ENCODE measurements at regions not wholly inside any gene's neighbourhood (a gene's known extent, or its start where the extent isn't known, plus 50 kb on each side); places are given as distances from the start of the nearest gene placed in this dataset.
A peak's percentile ranks its signal among the peaks of the same experiment; 100 is the strongest.

GRCh38 chr6:134446218-134446848, 128.4 kb upstream of the SGK1 start:
- TF ChIP-seq CTCF (IDR thresholded peaks at IDR 0.05): no peak
- Histone ChIP-seq H3K9ac (no peak overlapping the region), H3K79me2 (no peaks in the 10 kb centered on the region), H3K4me1 (peaks cover 34% of the 10 kb centered on the region), H3K36me3 (ENCODE audit: control insufficient read depth, insufficient read depth, low read length) (no peaks in the 10 kb centered on the region), H3K4me3 (ENCODE audit: low read depth, low read length) (no peak overlapping the region), H3K27ac (peak overlapping the region; percentile 60), H3K4me2 (ENCODE audit: low read length) (peak overlapping the region; percentile 48), H3K27me3 (ENCODE audit: control insufficient read depth, insufficient read depth, low read length) (no peaks in the 10 kb centered on the region), H3K9me3 (ENCODE audit: control insufficient read depth, low read length) (no peaks in the 10 kb centered on the region), H2AFZ (no peak overlapping the region)

- H3K27ac ChIP-seq: no peak overlapping the region
Measured at GRCh38 chr6:134443009-134443408, 125.1 kb upstream of the SGK1 start.

GRCh38 chr6:134442073-134442472, 124.2 kb upstream of the SGK1 start:
- no peaks in the 10 kb centered on the region for H3K79me2 ChIP-seq
- H3K36me3 ChIP-seq (ENCODE audit: control insufficient read depth, insufficient read depth, low read length): no peaks in the 10 kb centered on the region
- no peak overlapping the region for H3K27ac ChIP-seq
- H3K9me3 ChIP-seq (ENCODE audit: control insufficient read depth, low read length): no peaks in the 10 kb centered on the region
- peaks cover 25% of the 10 kb centered on the region for H3K4me1 ChIP-seq
- no peaks in the 10 kb centered on the region for H3K27me3 ChIP-seq (ENCODE audit: control insufficient read depth, insufficient read depth, low read length)
- H2AFZ ChIP-seq: no peak overlapping the region
- no peak overlapping the region for H3K4me2 ChIP-seq (ENCODE audit: low read length)
- no peak overlapping the region for H3K4me3 ChIP-seq (ENCODE audit: low read depth, low read length)
- H3K9ac ChIP-seq: no peak overlapping the region
- no peak for TF ChIP-seq CTCF (IDR thresholded peaks at IDR 0.05)

More at GRCh38 chr6:134443009-134443408, 125.1 kb upstream of the SGK1 start:
- no peaks in the 10 kb centered on the region for H3K79me2 ChIP-seq
- no peak overlapping the region for H3K9ac ChIP-seq
- TF ChIP-seq CTCF (IDR thresholded peaks at IDR 0.05): no peak
- no peak overlapping the region for H3K4me3 ChIP-seq (ENCODE audit: low read depth, low read length)
- peaks cover 34% of the 10 kb centered on the region for H3K4me1 ChIP-seq
- H3K27me3 ChIP-seq (ENCODE audit: control insufficient read depth, insufficient read depth, low read length): no peaks in the 10 kb centered on the region
- H3K9me3 ChIP-seq (ENCODE audit: control insufficient read depth, low read length): no peaks in the 10 kb centered on the region
- peak overlapping the region; percentile 23 for H2AFZ ChIP-seq
- H3K4me2 ChIP-seq (ENCODE audit: low read length): no peak overlapping the region
- no peaks in the 10 kb centered on the region for H3K36me3 ChIP-seq (ENCODE audit: control insufficient read depth, insufficient read depth, low read length)

GRCh38 chr6:134438837-134439236, 120.9 kb upstream of the SGK1 start:
- no peak overlapping the region for H3K4me2 ChIP-seq (ENCODE audit: low read length)
- no peak overlapping the region for H3K9ac ChIP-seq
- no peaks in the 10 kb centered on the region for H3K79me2 ChIP-seq
- no peak overlapping the region for H2AFZ ChIP-seq
- H3K27me3 ChIP-seq (ENCODE audit: control insufficient read depth, insufficient read depth, low read length): no peaks in the 10 kb centered on the region
- H3K9me3 ChIP-seq (ENCODE audit: control insufficient read depth, low read length): no peaks in the 10 kb centered on the region
- H3K27ac ChIP-seq: no peak overlapping the region
- no peak for TF ChIP-seq CTCF (IDR thresholded peaks at IDR 0.05)
- peaks cover 9% of the 10 kb centered on the region for H3K4me1 ChIP-seq
- H3K36me3 ChIP-seq (ENCODE audit: control insufficient read depth, insufficient read depth, low read length): no peaks in the 10 kb centered on the region
- no peak overlapping the region for H3K4me3 ChIP-seq (ENCODE audit: low read depth, low read length)

- Histone ChIP-seq H3K36me3 (ENCODE audit: control insufficient read depth, insufficient read depth, low read length) (no peaks in the 10 kb centered on the region), H3K4me3 (ENCODE audit: low read depth, low read length) (no peak overlapping the region), H3K9ac (no peak overlapping the region), H3K4me2 (ENCODE audit: low read length) (no peak overlapping the region), H3K4me1 (peaks cover 7% of the 10 kb centered on the region), H3K27ac (peak overlapping the region; percentile 5), H3K27me3 (ENCODE audit: control insufficient read depth, insufficient read depth, low read length) (no peaks in the 10 kb centered on the region), H3K79me2 (no peaks in the 10 kb centered on the region), H2AFZ (peak overlapping the region; percentile 10), H3K9me3 (ENCODE audit: control insufficient read depth, low read length) (no peaks in the 10 kb centered on the region)
- no peak for TF ChIP-seq CTCF (IDR thresholded peaks at IDR 0.05)
Measured at GRCh38 chr6:134437376-134437775, 119.5 kb upstream of the SGK1 start.
